IMR-90 (cell line): ENCODE measurements at regions not wholly inside any gene's neighbourhood (a gene's known extent, or its start where the extent isn't known, plus 50 kb on each side); places are given as distances from the start of the nearest gene placed in this dataset.

ENCODE experiments used
- ATAC-seq: fragments of 200-7000 bp; cut with Tn5 transposase; 2 replicates; pipeline ENCODE4 v1.9.1; 2020; ENCODE audit warnings: low read depth, mild to moderate bottlenecking, moderate library complexity
- BruUV-seq: library from RNA; stranded (reverse); fragments of 400-500 nt; replicated peaks from 2 replicates; lab custom pipeline; 2021; lab: Mats Ljungman, UMichigan
- CTCF ChIA-PET: fragments of 300-600 bp; formaldehyde crosslinking; extraction: SDS; loops from one replicate; lab custom pipeline; 2021; ENCODE audit warnings: antibody characterized with exemption; lab: Yijun Ruan, JAX
- POLR2A ChIA-PET: fragments of 300-600 bp; sonication (Branson Sonifier 250); formaldehyde crosslinking; loops from one replicate; lab custom pipeline; 2022; ENCODE audit warnings: antibody characterized with exemption; ENCODE audit not compliant: unreplicated experiment; lab: Charles Lee
- DNase-seq: peaks from one replicate; pipeline ENCODE4 v3.0.0; 2013
- H2AFZ ChIP-seq: replicated peaks from 2 replicates; pipeline ENCODE3; 2013; ENCODE audit warnings: low read length, mild to moderate bottlenecking; ENCODE audit not compliant: poor library complexity
- H2AK5ac ChIP-seq: 2 replicates; pipeline ENCODE4 v1.6.1; 2013; ENCODE audit warnings: low read depth, low read length, inconsistent platforms
- H2AK9ac ChIP-seq: replicated peaks from 2 replicates; pipeline ENCODE3; 2013; ENCODE audit warnings: mild to moderate bottlenecking, low read depth, low read length, moderate library complexity; ENCODE audit not compliant: poor library complexity
- H2BK120ac ChIP-seq: 2 replicates; pipeline ENCODE4 v1.6.1; 2013; ENCODE audit warnings: low read depth, low read length, inconsistent platforms
- H2BK15ac ChIP-seq: 3 replicates; pipeline ENCODE4 v1.6.1; 2013; ENCODE audit warnings: low read depth, low read length, inconsistent platforms
- H2BK20ac ChIP-seq: 2 replicates; pipeline ENCODE4 v1.6.1; 2013; ENCODE audit warnings: low read depth, mild to moderate bottlenecking, inconsistent platforms, low read length, moderate library complexity
- H2BK5ac ChIP-seq: 2 replicates; pipeline ENCODE4 v1.6.1; 2013; ENCODE audit warnings: mild to moderate bottlenecking, low read depth, low read length, inconsistent platforms; ENCODE audit not compliant: poor library complexity, severe bottlenecking
- H3K14ac ChIP-seq: replicated peaks from 2 replicates; pipeline ENCODE4 v1.6.1; 2013; ENCODE audit warnings: low read depth, low read length, inconsistent platforms
- H3K18ac ChIP-seq: 2 replicates; pipeline ENCODE4 v1.6.1; 2013; ENCODE audit warnings: low read depth, low read length, control low read depth
- H3K23ac ChIP-seq: 2 replicates; pipeline ENCODE4 v1.6.1; 2013; ENCODE audit warnings: low read depth, low read length, inconsistent platforms
- H3K27ac ChIP-seq: 2 replicates; pipeline ENCODE4 v1.5.1; 2013; ENCODE audit warnings: mild to moderate bottlenecking, control low read depth, low read length; ENCODE audit not compliant: insufficient read depth
- H3K27me3 ChIP-seq: 2 replicates; pipeline ENCODE4 v1.6.1; 2013; ENCODE audit warnings: low read length; ENCODE audit not compliant: control insufficient read depth, insufficient read depth
- H3K36me3 ChIP-seq: 2 replicates; pipeline ENCODE4 v1.6.1; 2013; ENCODE audit warnings: low read length, mixed read lengths; ENCODE audit not compliant: control insufficient read depth, insufficient read depth
- H3K4ac ChIP-seq: 2 replicates; pipeline ENCODE4 v1.6.1; 2013; ENCODE audit warnings: low read depth, low read length, inconsistent platforms
- H3K4me1 ChIP-seq: 2 replicates; pipeline ENCODE4 v1.6.1; 2013; ENCODE audit warnings: low read length, mixed read lengths; ENCODE audit not compliant: control insufficient read depth, insufficient read depth
- H3K4me2 ChIP-seq: 2 replicates; pipeline ENCODE4 v1.6.1; 2013; ENCODE audit warnings: low read depth, mild to moderate bottlenecking, control low read depth, low read length, moderate library complexity
- H3K4me3 ChIP-seq: 2 replicates; pipeline ENCODE4 v1.5.1; 2013; ENCODE audit warnings: low read depth, mild to moderate bottlenecking, control low read depth, low read length, moderate library complexity; ENCODE audit not compliant: insufficient read depth
- H3K56ac ChIP-seq: 2 replicates; pipeline ENCODE4 v1.6.1; 2013; ENCODE audit warnings: low read length, inconsistent platforms; ENCODE audit not compliant: insufficient read depth; ENCODE audit errors: extremely low read depth
- H3K79me1 ChIP-seq, 2 experiments: 2 replicates each; pipeline ENCODE4 v1.6.1; 2013; ENCODE audit warnings: low read length in 2 of 2, inconsistent platforms in 1 of 2, low read depth in 1 of 2
- H3K9ac ChIP-seq: 2 replicates; pipeline ENCODE4 v1.6.1; 2013; ENCODE audit warnings: low read depth, low read length, control low read depth
- H3K9me1 ChIP-seq: 2 replicates; pipeline ENCODE4 v1.6.1; 2013; ENCODE audit warnings: low read length, inconsistent platforms; ENCODE audit not compliant: insufficient read depth
- H3K9me3 ChIP-seq: 2 replicates; pipeline ENCODE4 v1.6.1; 2013; ENCODE audit warnings: low read length; ENCODE audit not compliant: control insufficient read depth, insufficient read depth
- H4K20me1 ChIP-seq: 2 replicates; pipeline ENCODE4 v1.6.1; 2013; ENCODE audit warnings: low read length, inconsistent platforms; ENCODE audit not compliant: insufficient read depth
- H4K5ac ChIP-seq: 2 replicates; pipeline ENCODE4 v1.6.1; 2013; ENCODE audit warnings: mild to moderate bottlenecking, low read depth, low read length, control low read depth
- H4K8ac ChIP-seq, 2 experiments: 2 replicates each; pipeline ENCODE4 v1.6.1; 2013; ENCODE audit warnings: low read depth in 2 of 2, low read length in 2 of 2, control low read depth in 1 of 2, inconsistent platforms in 1 of 2
- H4K91ac ChIP-seq: 2 replicates; pipeline ENCODE4 v1.6.1; 2013; ENCODE audit warnings: low read depth, low read length, inconsistent platforms; ENCODE audit not compliant: insufficient read depth
- CHD1 ChIP-seq: IDR thresholded peaks from 2 replicates; pipeline ENCODE4 v1.6.1; 2012; ENCODE audit warnings: low read depth, low read length, improper control_type of control experiment
- ELK1 ChIP-seq: fragments of 150-350 bp; IDR thresholded peaks from 2 replicates; pipeline ENCODE4 v1.6.1; 2016; ENCODE audit warnings: low read depth, mild to moderate bottlenecking, low read length, moderate library complexity, borderline replicate concordance
- FOS ChIP-seq: fragments of 150-350 bp; IDR thresholded peaks from 2 replicates; pipeline ENCODE4 v1.6.1; 2016; ENCODE audit warnings: low read depth, low read length
- MAFK ChIP-seq: IDR thresholded peaks from 2 replicates; pipeline ENCODE4 v1.6.1; 2012; ENCODE audit warnings: low read depth, low read length, improper control_type of control experiment
- MAZ ChIP-seq: IDR thresholded peaks from 2 replicates; pipeline ENCODE4 v1.6.1; 2012; ENCODE audit warnings: low read depth, mild to moderate bottlenecking, low read length, improper control_type of control experiment, moderate library complexity, borderline replicate concordance
- MXI1 ChIP-seq: IDR thresholded peaks from 2 replicates; pipeline ENCODE4 v1.6.1; 2012; ENCODE audit warnings: low read depth, mild to moderate bottlenecking, low read length, moderate library complexity, borderline replicate concordance
- NFE2L2 ChIP-seq: fragments of 150-350 bp; IDR thresholded peaks from 2 replicates; pipeline ENCODE4 v1.6.1; 2016; ENCODE audit warnings: low read depth, mild to moderate bottlenecking, low read length
- RCOR1 ChIP-seq: IDR thresholded peaks from 2 replicates; pipeline ENCODE4 v1.6.1; 2012; ENCODE audit warnings: mild to moderate bottlenecking, low read length, improper control_type of control experiment; ENCODE audit not compliant: insufficient replicate concordance
- SMC3 ChIP-seq: fragments of 150-350 bp; IDR thresholded peaks from 2 replicates; pipeline ENCODE4 v1.6.1; 2016; ENCODE audit warnings: low read depth, mild to moderate bottlenecking, antibody characterized with exemption, low read length, moderate library complexity
- USF2 ChIP-seq: fragments of 150-350 bp; IDR thresholded peaks from 2 replicates; pipeline ENCODE4 v1.6.1; 2017; ENCODE audit warnings: mild to moderate bottlenecking, antibody characterized with exemption, low read length, low read depth
- WGBS, 2 experiments: methylation state at CpG; one replicate each; pipeline versions ENCODE4 v1.1.5 to v1.1.7; 2013; ENCODE audit warnings: missing lambda C conversion rate in 2 of 2; ENCODE audit not compliant: insufficient read length in 1 of 2; ENCODE audit errors: extremely low coverage in 2 of 2; 5-methylcytosine and 5-hydroxymethylcytosine counted together
- dilution Hi-C: fragments of 300-500 bp; cut with HindIII; formaldehyde crosslinking; loops from one replicate; pipeline ENCODE4 v1.14.3; 2018; ENCODE audit warnings: low sequenced_read_pairs; ENCODE audit not compliant: unreplicated experiment
- in situ Hi-C: fragments of 300-500 bp; cut with MboI; formaldehyde crosslinking; loops from 3 replicates; pipeline ENCODE4 v1.14.3; 2019; ENCODE audit warnings: low sequenced_read_pairs, inconsistent platforms, mixed read lengths
- intact Hi-C: fragments of 100-400 bp; cut with micrococcal nuclease; formaldehyde crosslinking; loops from 2 replicates; pipeline ENCODE4 v1.10.0; 2022

DNA sequence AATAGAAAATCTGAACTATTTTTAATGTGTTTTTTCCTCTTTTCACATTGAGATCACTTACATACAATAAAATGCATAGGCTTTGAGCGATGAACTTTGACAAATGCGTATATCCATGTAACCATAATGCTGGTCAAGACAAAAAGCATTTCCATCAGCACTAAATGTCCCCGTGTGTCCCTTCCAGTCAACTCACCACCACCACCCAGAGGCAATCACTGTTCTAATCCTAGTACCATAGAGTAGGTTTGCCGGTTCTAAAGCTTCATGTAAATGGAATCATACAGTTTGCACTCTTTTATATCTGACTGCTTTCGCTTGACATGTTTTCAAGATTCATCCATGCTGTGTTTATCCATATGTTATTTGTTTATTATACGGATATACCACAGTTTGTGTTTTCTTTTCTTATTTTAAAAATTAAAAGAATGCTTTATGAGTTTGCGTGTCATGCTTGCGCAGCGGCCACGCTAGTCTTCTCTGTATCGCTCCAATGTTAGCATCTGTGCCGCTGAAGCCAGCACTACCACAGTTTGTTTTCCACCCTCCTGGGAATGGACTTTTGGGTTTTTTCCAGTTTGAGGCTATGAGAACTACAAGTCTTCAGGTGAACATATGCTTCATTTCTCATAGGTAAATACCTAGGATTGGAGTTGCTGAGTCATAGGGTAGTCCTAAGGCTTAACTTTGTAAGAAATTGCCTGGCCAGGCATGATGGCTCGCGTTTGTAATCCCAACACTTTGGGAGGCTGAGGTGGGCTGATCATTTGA, 197.5 kb upstream of the CHAC2 start:
- Histone ChIP-seq H3K4me2 (no peak overlapping the region), H2BK120ac (no peak overlapping the region), H3K18ac (no peak overlapping the region), H3K79me1 (no peaks in the 10 kb centered on the region), H4K91ac (no peak overlapping the region), H2AK9ac (no peak overlapping the region), H2AK5ac (no peak overlapping the region), H3K9me1 (no peaks in the 10 kb centered on the region), H3K4me3 (no peak overlapping the region), H2AFZ (no peak overlapping the region), H3K23ac (no peak overlapping the region), H4K8ac (no peak overlapping the region), H2BK5ac (no peak overlapping the region), H4K5ac (no peak overlapping the region), H3K36me3 (no peaks in the 10 kb centered on the region), H2BK20ac (no peak overlapping the region), H3K14ac (no peak overlapping the region), H3K4me1 (no peaks in the 10 kb centered on the region), H3K4ac (no peak overlapping the region), H3K56ac (no peak overlapping the region), H3K27ac (no peak overlapping the region), H4K20me1 (no peaks in the 10 kb centered on the region), H3K9me3 (no peaks in the 10 kb centered on the region), H2BK15ac (no peak overlapping the region), H3K9ac (no peak overlapping the region), H3K27me3 (no peaks in the 10 kb centered on the region)
- TF ChIP-seq USF2 (no peak), CHD1 (no peak), MXI1 (no peak), SMC3 (no peak), FOS (no peak), RCOR1 (no peak), NFE2L2 (no peak), MAZ (no peak), MAFK (no peak), ELK1 (no peak)
- 73% methylated on average over 3 of the region's 14 CpGs; no CpG with 5 or more reads in 1 of the 2 experiments for WGBS, 2 experiments
- no TSS peak for BruUV-seq
- ATAC-seq (no peak), DNase-seq (no peak)
- ChIA-PET POLR2A (no interaction called here), CTCF (interaction anchor here (0.7 kb wide), 1 partner anchor 493 kb away, joined by 3 read pairs; no protein-coding TSS in a partner anchor)
- in situ Hi-C loops = no loop called here
- intact Hi-C loops = no loop called here
- dilution Hi-C loops = no loop called here
